ENCODE measurements at regions not wholly inside any gene's neighbourhood (a gene's known extent, or its start where the extent isn't known, plus 50 kb on each side); places are given as distances from the start of the nearest gene placed in this dataset.
"Not testable (repeated sequence)": the region's sequence is repeated elsewhere in the genome, so short reads cannot be mapped to it uniquely, and the experiment has no call there.

DNA sequence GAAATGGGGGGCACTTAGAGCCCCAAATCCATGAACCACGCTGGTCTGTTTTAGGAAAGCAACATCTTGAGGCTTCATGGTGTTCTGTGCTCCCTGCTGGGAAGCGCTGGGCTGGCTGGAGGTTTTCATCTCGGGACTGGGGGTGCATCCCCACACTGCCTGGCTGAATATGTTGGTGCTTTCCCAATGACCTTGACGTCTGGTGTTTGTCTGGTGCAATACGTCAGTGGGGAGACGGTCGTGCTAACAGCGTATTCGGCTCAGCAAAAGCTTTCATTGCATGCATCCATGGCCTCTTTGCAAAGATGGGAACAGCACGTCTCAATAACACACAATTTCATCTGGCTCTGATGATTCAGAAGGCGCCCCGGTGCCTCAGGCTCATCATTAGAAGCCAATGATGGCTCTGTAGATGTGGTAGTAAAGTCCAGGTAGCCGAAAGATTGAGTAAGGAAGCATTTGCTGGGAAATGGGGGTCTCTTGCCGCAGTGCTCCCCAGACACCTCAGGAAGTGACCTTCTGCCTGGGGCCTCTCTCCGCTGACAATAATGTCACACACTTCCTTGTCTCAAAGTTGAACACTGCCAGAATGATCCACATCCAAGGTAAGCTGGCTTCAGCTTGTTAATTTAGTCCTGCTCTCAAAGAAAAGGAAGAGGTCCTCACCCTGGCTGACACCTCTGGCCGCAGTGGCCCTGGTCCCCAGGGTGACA is 97.7 kb downstream of the ING1 start:
- DNase-seq (ENCODE audit: low read depth in 2 of 2), result no peak

GRCh38 chr13:110811771-110812120 is 98.2 kb downstream of the ING1 start:
- DNase-seq (ENCODE audit: low read depth in 2 of 2), result no peak

- no peak for DNase-seq (ENCODE audit: low read depth in 2 of 2)
These were observed 98.8 kb downstream of the ING1 start for GRCh38 chr13:110812121-110812868.

- DNase-seq (ENCODE audit: low read depth in 2 of 2), result no peak
These were observed 99.6 kb downstream of the ING1 start for GRCh38 chr13:110812869-110813645.

GRCh38 chr13:110813646-110814624 is 100.4 kb downstream of the ING1 start:
- DNase-seq (ENCODE audit: low read depth in 2 of 2), result no peak

DNA sequence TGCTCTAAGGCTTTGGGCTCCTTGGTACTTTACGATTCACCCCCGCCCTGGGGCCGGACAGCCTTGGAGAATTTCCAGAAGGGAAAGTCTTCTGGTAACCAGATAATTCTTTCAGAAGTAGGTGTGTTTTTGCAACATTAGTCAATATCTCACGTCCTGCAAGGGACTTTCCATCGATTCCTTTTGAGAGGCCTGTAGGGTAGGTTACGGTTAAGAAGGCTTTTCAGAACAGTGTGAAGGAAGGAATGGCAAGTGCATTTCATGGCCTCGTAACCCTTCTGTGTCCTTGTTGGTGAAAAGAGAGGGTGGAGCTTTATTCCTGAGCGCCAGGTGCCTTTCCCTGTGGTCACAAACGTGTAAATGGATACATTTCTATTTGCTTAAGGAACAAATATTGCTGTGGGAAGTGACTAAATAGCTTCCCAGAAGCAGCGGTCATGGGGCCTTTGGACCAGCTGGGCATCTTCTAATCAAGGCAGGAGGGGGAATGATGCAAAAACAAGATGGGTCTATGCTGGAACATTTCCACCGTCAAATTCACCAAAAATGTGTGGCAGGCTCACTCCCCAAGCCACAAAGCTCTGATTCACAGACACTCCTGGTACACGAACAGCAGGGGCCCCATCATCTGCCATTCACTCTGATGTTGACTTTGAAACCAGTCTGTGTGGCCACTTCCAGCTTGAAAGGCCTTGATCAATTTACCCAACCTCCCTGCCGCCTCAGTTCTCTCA is 99.2 kb downstream of the ANKRD10 start:
- DNase-seq (ENCODE audit: low read depth in 2 of 2), result no peak

GRCh38 chr13:110816500-110816899 is 98.4 kb downstream of the ANKRD10 start:
- no peak for DNase-seq (ENCODE audit: low read depth in 2 of 2)

GRCh38 chr13:110817143-110817542 is 97.7 kb downstream of the ANKRD10 start:
- no peak for DNase-seq (ENCODE audit: low read depth in 2 of 2)

- DNase-seq (ENCODE audit: low read depth in 2 of 2), result no peak
These were observed 96.1 kb downstream of the ANKRD10 start for GRCh38 chr13:110818747-110819146.

DNA sequence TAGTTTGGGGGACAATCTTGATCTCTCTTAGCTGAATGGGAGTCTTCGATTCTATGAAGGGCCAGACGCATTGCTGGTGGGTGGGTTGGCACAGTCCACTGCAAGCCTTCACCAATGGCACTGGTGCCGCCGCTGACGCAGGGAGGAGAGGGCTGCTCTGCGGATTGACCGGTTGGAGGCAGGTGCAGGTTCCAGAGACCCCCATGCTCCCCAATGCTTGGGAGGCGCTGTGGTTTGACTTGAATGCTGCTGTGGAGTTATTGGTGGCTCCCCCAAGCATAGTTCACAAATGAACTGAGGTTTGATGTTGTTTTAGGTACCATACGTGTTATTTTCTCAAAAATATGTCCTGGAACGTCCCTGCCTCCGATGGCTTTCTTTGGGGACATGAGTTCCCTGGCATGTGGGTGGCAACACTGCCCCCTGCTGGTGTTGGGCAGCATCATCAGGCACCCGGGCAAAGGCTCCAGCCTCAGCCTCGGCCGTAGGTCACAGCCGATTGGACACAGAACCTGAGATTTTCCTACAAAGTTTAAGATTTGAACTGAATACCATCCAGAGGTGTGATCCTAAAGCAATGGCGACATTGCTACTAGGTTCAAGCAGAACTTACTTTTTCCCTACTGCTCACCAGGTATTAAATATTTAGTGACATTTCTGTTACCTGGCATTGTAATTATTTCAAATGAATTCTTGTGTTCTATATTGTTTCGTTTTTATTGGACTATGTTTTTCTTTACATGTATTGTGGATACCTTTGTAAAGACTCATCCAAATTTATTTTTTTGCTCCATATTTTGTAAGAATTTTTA is 95.5 kb downstream of the ANKRD10 start:
- peak; percentile 39 to 64 for DNase-seq (ENCODE audit: low read depth in 2 of 2)

- DNase-seq (ENCODE audit: low read depth in 2 of 2), result no peak
These were observed 94.5 kb downstream of the ANKRD10 start for GRCh38 chr13:110820322-110820721.

DNA sequence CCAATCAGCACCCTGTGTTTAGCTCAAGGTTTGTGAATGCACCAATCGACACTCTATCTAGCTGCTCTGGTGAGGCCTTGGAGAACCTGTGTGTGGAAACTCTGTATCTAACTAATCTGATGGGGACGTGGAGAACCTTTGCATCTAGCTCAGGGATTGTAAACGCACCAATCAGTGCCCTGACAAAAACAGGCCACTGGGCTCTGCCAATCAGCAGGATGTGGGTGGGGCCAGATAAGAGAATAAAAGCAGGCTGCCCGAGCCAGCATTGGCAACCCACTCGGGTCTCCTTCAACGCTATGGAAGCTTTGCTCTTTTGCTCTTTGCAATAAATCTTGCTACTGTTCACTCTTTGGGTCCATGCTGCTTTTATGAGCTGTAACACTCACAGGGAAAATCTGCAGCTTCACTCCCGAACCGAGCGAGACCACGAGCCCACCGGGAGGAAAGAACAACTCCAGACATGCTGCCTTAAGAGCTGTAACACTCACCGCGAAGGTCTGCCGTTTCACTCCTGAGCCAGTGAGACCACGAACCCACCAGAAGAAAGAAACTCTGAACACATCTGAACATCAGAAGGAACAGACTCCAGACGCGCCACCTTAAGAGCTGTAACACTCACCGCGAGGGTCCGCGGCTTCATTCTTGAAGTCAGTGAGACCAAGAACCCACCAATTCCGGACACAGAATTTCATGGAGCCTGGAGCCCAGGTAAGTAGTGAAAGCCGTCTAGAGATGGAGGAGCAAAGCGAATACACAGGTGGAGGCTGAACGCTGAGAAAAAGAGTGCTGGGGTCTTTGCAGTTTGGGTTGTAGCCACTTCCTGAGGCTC is 92.8 kb downstream of the ANKRD10 start:
- not testable (repeated sequence) for DNase-seq (ENCODE audit: low read depth in 2 of 2)

- DNase-seq (ENCODE audit: low read depth in 2 of 2), result no peak
These were observed 92.3 kb downstream of the ANKRD10 start for GRCh38 chr13:110822669-110822945.

- DNase-seq (ENCODE audit: low read depth in 2 of 2), result no peak
These were observed 90.1 kb downstream of the ANKRD10 start for GRCh38 chr13:110824702-110825300.

- DNase-seq (ENCODE audit: low read depth in 2 of 2), result no peak
These were observed 89.4 kb downstream of the ANKRD10 start for GRCh38 chr13:110825516-110825915.

GRCh38 chr13:110826101-110826500 is 88.8 kb downstream of the ANKRD10 start:
- no peak for DNase-seq (ENCODE audit: low read depth in 2 of 2)

- no peak for DNase-seq (ENCODE audit: low read depth in 2 of 2)
These were observed 87.8 kb downstream of the ANKRD10 start for GRCh38 chr13:110826861-110827672.
